Liver (tissue), 8 donors: ENCODE measurements at regions not wholly inside any gene's neighbourhood (a gene's known extent, or its start where the extent isn't known, plus 50 kb on each side); places are given as distances from the start of the nearest gene placed in this dataset.

ENCODE experiments used
- DNase-seq: peaks from one replicate; pipeline ENCODE4 v3.0.0-alpha.2; 2017; ENCODE audit warnings: low spot score
- H3K27ac ChIP-seq, 2 donors: one replicate each; pipeline ENCODE4 v1.7.0; 2013; ENCODE audit warnings: inconsistent platforms in 2 of 2, low read length in 2 of 2, control low read depth in 1 of 2, low read depth in 1 of 2, mild to moderate bottlenecking in 1 of 2
- H3K27me3 ChIP-seq, 4 donors: one replicate each; pipeline versions ENCODE4 v1.6.1 to v1.7.0; 2013; ENCODE audit warnings: low read length in 3 of 4, inconsistent platforms in 1 of 4, mild to moderate bottlenecking in 1 of 4, moderate library complexity in 1 of 4; ENCODE audit not compliant: control insufficient read depth in 4 of 4, insufficient read depth in 4 of 4
- H3K36me3 ChIP-seq, 4 donors: one replicate each; pipeline versions ENCODE4 v1.6.1 to v1.7.0; 2013; ENCODE audit warnings: low read length in 3 of 4, mild to moderate bottlenecking in 3 of 4, low read depth in 1 of 4, moderate library complexity in 1 of 4; ENCODE audit not compliant: control insufficient read depth in 4 of 4, insufficient read depth in 3 of 4
- H3K4me1 ChIP-seq, 4 donors: one replicate each; pipeline versions ENCODE4 v1.6.1 to v1.7.0; 2013; ENCODE audit warnings: low read length in 3 of 4, mild to moderate bottlenecking in 3 of 4, moderate library complexity in 1 of 4; ENCODE audit not compliant: control insufficient read depth in 4 of 4, insufficient read depth in 4 of 4
- H3K4me3 ChIP-seq, 3 donors: one replicate each; pipeline versions ENCODE4 v1.6.1 to v1.7.0; 2013; ENCODE audit warnings: low read length in 3 of 3, control low read depth in 1 of 3, low read depth in 1 of 3, mild to moderate bottlenecking in 1 of 3
- H3K9ac ChIP-seq, 2 donors: one replicate each; pipeline ENCODE4 v1.7.0; 2013; ENCODE audit warnings: low read length in 2 of 2, mild to moderate bottlenecking in 2 of 2, moderate library complexity in 2 of 2, control low read depth in 1 of 2, low read depth in 1 of 2
- H3K9me3 ChIP-seq, 4 donors: one replicate each; pipeline versions ENCODE4 v1.6.1 to v1.7.0; 2013; ENCODE audit warnings: low read length in 3 of 4; ENCODE audit not compliant: control insufficient read depth in 4 of 4
- ATF3 ChIP-seq: IDR thresholded peaks from 2 replicates; pipeline ENCODE4 v1.6.1; 2016; ENCODE audit warnings: antibody characterized with exemption
- CTCF ChIP-seq: fragments of 150-350 bp; IDR thresholded peaks from 2 replicates; pipeline ENCODE4 v1.5.1; 2017; ENCODE audit warnings: improper control_type of control experiment, low read depth, low read length; ENCODE audit not compliant: missing input control
- EGR1 ChIP-seq, 2 donors: IDR thresholded peaks; 2 replicates each; pipeline ENCODE4 v1.6.1; 2016 to 2018; ENCODE audit warnings: antibody characterized with exemption in 2 of 2, low read depth in 2 of 2
- FOXA1 ChIP-seq: IDR thresholded peaks from 2 replicates; pipeline ENCODE4 v1.6.1; 2016; ENCODE audit warnings: antibody characterized with exemption
- FOXA2 ChIP-seq: IDR thresholded peaks from 2 replicates; pipeline ENCODE4 v1.6.1; 2016; ENCODE audit warnings: antibody characterized with exemption
- GABPA ChIP-seq, 2 donors: IDR thresholded peaks in 1 of 2; conservative IDR thresholded peaks in 1 of 2; 2 replicates each; pipeline ENCODE4 v1.6.1; 2016; ENCODE audit warnings: antibody characterized with exemption in 2 of 2, mild to moderate bottlenecking in 1 of 2, moderate library complexity in 1 of 2
- HNF4A ChIP-seq, 2 donors: conservative IDR thresholded peaks; 2 replicates each; pipeline ENCODE4 v1.6.1; 2016; ENCODE audit warnings: antibody characterized with exemption in 2 of 2, mild to moderate bottlenecking in 2 of 2
- HNF4G ChIP-seq: IDR thresholded peaks from 2 replicates; pipeline ENCODE4 v1.6.1; 2016; ENCODE audit warnings: antibody characterized with exemption
- JUND ChIP-seq, 2 donors: IDR thresholded peaks; 2 replicates each; pipeline ENCODE4 v1.6.1; 2016; ENCODE audit warnings: antibody characterized with exemption in 2 of 2
- MAX ChIP-seq: IDR thresholded peaks from 2 replicates; pipeline ENCODE4 v1.6.1; 2016; ENCODE audit warnings: antibody characterized with exemption
- NR2F2 ChIP-seq: IDR thresholded peaks from 2 replicates; pipeline ENCODE4 v1.6.1; 2016; ENCODE audit warnings: antibody characterized with exemption
- RAD21 ChIP-seq, 2 donors: IDR thresholded peaks; 2 replicates each; pipeline ENCODE4 v1.6.1; 2016; ENCODE audit warnings: antibody characterized with exemption in 2 of 2, mild to moderate bottlenecking in 2 of 2
- REST ChIP-seq: IDR thresholded peaks from 2 replicates; pipeline ENCODE4 v1.6.1; 2016; ENCODE audit warnings: antibody characterized with exemption, mild to moderate bottlenecking
- RXRA ChIP-seq, 2 donors: IDR thresholded peaks; 2 replicates each; pipeline ENCODE4 v1.6.1; 2017 to 2018; ENCODE audit warnings: antibody characterized with exemption in 2 of 2, mild to moderate bottlenecking in 1 of 2
- SP1 ChIP-seq: IDR thresholded peaks from 2 replicates; pipeline ENCODE4 v1.6.1; 2018; ENCODE audit warnings: antibody characterized with exemption, mild to moderate bottlenecking
- TAF1 ChIP-seq: conservative IDR thresholded peaks from 2 replicates; pipeline ENCODE4 v1.6.1; 2016; ENCODE audit warnings: antibody characterized with exemption, mild to moderate bottlenecking
- YY1 ChIP-seq: IDR thresholded peaks from 2 replicates; pipeline ENCODE4 v1.6.1; 2016; ENCODE audit warnings: antibody characterized with exemption, mild to moderate bottlenecking
- ZBTB33 ChIP-seq: IDR thresholded peaks from 2 replicates; pipeline ENCODE4 v1.6.1; 2016; ENCODE audit warnings: antibody characterized with exemption
- WGBS: extraction: QIAGEN DNeasy Blood & Tissue Kit; methylation state at CpG from one replicate; pipeline ENCODE4 v1.1.7; 2013; 5-methylcytosine and 5-hydroxymethylcytosine counted together
- donor health status: healthy.
- donor health status: healthy.
- donor health status: healthy.
- donor health status: healthy.
- donor health status: healthy.

GRCh38 chr6:163667372-163668060 lies 253.0 kb downstream of the QKI start:
- H3K27ac ChIP-seq = no peak overlapping the region
- H3K36me3 ChIP-seq = no peaks in the 10 kb centered on the region
- TF ChIP-seq RAD21 (IDR thresholded peaks at IDR 0.05) (no peak), SP1 (no peak), RXRA (IDR thresholded peaks at IDR 0.05) (no peak), CTCF (no peak), ZBTB33 (no peak), ATF3 (no peak), FOXA2 (no peak), NR2F2 (no peak), EGR1 (IDR thresholded peaks at IDR 0.05; ENCODE audit: low read depth in 2 of 2) (no peak), YY1 (no peak)
- DNase-seq = no peak
- no peaks in the 10 kb centered on the region for H3K27me3 ChIP-seq
- no peak overlapping the region for H3K9ac ChIP-seq
- H3K4me3 ChIP-seq = no peak overlapping the region
- 72% methylated on average over 13 of the region's 13 CpGs for WGBS
- H3K4me1 ChIP-seq = no peaks in the 10 kb centered on the region
- no peaks in the 10 kb centered on the region for H3K9me3 ChIP-seq

GRCh38 chr6:163665464-163665863 lies 250.9 kb downstream of the QKI start:
- Histone ChIP-seq H3K9ac (no peak overlapping the region), H3K27ac (no peak overlapping the region), H3K27me3 (no peaks in the 10 kb centered on the region), H3K36me3 (no peaks in the 10 kb centered on the region), H3K4me1 (no peaks in the 10 kb centered on the region), H3K4me3 (no peak overlapping the region), H3K9me3 (no peaks in the 10 kb centered on the region)
- 93% methylated on average over 1 of the region's 1 CpG for WGBS
- no peak for TF ChIP-seq SP1
- no peak for TF ChIP-seq NR2F2
- TF ChIP-seq ZBTB33 = no peak
- no peak for TF ChIP-seq YY1
- TF ChIP-seq REST = no peak
- no peak for TF ChIP-seq MAX
- no peak for TF ChIP-seq GABPA (IDR thresholded peaks at IDR 0.05 in 1 of 2, conservative IDR thresholded peaks at IDR 0.05 in 1 of 2)
- TF ChIP-seq JUND (IDR thresholded peaks at IDR 0.05) = no peak
- TF ChIP-seq EGR1 (IDR thresholded peaks at IDR 0.05; ENCODE audit: low read depth in 2 of 2) = no peak
- no peak for TF ChIP-seq RAD21 (IDR thresholded peaks at IDR 0.05)
- no peak for TF ChIP-seq TAF1
- no peak for TF ChIP-seq FOXA2
- TF ChIP-seq CTCF = no peak
- TF ChIP-seq FOXA1 = no peak
- TF ChIP-seq HNF4A (conservative IDR thresholded peaks at IDR 0.05) = no peak
- TF ChIP-seq RXRA (IDR thresholded peaks at IDR 0.05) = no peak
- no peak for TF ChIP-seq HNF4G
- no peak for TF ChIP-seq ATF3
- DNase-seq = no peak
